ENCODE measurements at regions not wholly inside any gene's neighbourhood (a gene's known extent, or its start where the extent isn't known, plus 50 kb on each side); places are given as distances from the start of the nearest gene placed in this dataset.

DNA sequence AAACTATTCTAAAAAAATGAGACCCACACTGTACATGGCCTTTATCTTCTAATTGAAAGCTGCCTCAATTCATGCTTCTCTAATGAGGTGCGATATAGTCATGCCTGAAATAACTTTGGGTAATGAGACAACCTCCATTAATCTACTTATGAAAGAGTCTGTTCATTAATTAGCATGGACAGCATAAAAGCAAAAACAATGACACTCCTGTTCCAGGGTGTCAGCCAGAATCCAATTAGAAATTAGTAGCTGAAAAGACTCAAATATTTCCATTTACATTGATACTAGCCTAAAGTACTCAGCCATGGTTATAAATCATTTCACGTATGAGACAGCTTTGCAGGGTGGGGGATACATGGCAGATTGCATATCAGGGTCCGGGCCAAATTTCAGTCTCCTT, 288.7 kb downstream of the AKAIN1 start:
- TF ChIP-seq POLR2A (IDR thresholded peaks at IDR 0.05): no peak
- TF ChIP-seq POLR2AphosphoS5 (IDR thresholded peaks at IDR 0.05): no peak
- TF ChIP-seq, protein P1, sequence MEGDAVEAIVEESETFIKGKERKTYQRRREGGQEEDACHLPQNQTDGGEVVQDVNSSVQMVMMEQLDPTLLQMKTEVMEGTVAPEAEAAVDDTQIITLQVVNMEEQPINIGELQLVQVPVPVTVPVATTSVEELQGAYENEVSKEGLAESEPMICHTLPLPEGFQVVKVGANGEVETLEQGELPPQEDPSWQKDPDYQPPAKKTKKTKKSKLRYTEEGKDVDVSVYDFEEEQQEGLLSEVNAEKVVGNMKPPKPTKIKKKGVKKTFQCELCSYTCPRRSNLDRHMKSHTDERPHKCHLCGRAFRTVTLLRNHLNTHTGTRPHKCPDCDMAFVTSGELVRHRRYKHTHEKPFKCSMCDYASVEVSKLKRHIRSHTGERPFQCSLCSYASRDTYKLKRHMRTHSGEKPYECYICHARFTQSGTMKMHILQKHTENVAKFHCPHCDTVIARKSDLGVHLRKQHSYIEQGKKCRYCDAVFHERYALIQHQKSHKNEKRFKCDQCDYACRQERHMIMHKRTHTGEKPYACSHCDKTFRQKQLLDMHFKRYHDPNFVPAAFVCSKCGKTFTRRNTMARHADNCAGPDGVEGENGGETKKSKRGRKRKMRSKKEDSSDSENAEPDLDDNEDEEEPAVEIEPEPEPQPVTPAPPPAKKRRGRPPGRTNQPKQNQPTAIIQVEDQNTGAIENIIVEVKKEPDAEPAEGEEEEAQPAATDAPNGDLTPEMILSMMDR (IDR thresholded peaks at IDR 0.05): no peak
- no peak for TF ChIP-seq EP300 (IDR thresholded peaks at IDR 0.05)
- Histone ChIP-seq H3K27me3 (no peaks in the 10 kb centered on the region), H3K9me3 (no peaks in the 10 kb centered on the region), H3K4me3 (no peak overlapping the region), H3K36me3 (no peaks in the 10 kb centered on the region), H3K4me1 (no peaks in the 10 kb centered on the region), H3K27ac (no peak overlapping the region)
- no peak for ATAC-seq
- 14 to 42% methylated on average over 3 of the region's 3 CpGs for WGBS, 2 donors (ENCODE audit: low coverage in 1 of 2)

GRCh38 chr18:4906856-4907255, 290.2 kb downstream of the AKAIN1 start:
- no peak for ATAC-seq
- H3K4me1 ChIP-seq: no peaks in the 10 kb centered on the region
- H3K27ac ChIP-seq: no peak overlapping the region
- H3K27me3 ChIP-seq: no peaks in the 10 kb centered on the region
- H3K9me3 ChIP-seq: no peaks in the 10 kb centered on the region
- H3K4me3 ChIP-seq: no peak overlapping the region
- 36 to 67% methylated on average over 2 to 3 of the region's 3 CpGs for WGBS, 2 donors (ENCODE audit: low coverage in 1 of 2)
- no peaks in the 10 kb centered on the region for H3K36me3 ChIP-seq
- TF ChIP-seq POLR2A (IDR thresholded peaks at IDR 0.05): no peak
- TF ChIP-seq POLR2AphosphoS5 (IDR thresholded peaks at IDR 0.05): no peak
- TF ChIP-seq, protein P1 (IDR thresholded peaks at IDR 0.05): no peak
- no peak for TF ChIP-seq EP300 (IDR thresholded peaks at IDR 0.05)

- ATAC-seq: no peak
- TF ChIP-seq POLR2A (IDR thresholded peaks at IDR 0.05) (no peak), EP300 (IDR thresholded peaks at IDR 0.05) (no peak)
- TF ChIP-seq, protein P1 (IDR thresholded peaks at IDR 0.05): no peak
Observed at GRCh38 chr18:4888251-4889040, 308.6 kb downstream of the AKAIN1 start.

GRCh38 chr18:4878480-4878879, 318.6 kb downstream of the AKAIN1 start:
- peaks cover 0 to 3% (median 0%) of the 10 kb centered on the region in 3 donors for H3K9me3 ChIP-seq
- no peaks in the 10 kb centered on the region for H3K4me1 ChIP-seq
- no peak for ATAC-seq
- H3K36me3 ChIP-seq: no peaks in the 10 kb centered on the region
- H3K27me3 ChIP-seq: no peaks in the 10 kb centered on the region
- WGBS, 2 donors (ENCODE audit: low coverage in 1 of 2): 61 to 80% methylated on average over 4 of the region's 4 CpGs
- TF ChIP-seq POLR2AphosphoS5 (IDR thresholded peaks at IDR 0.05): no peak
- TF ChIP-seq, protein P1 (IDR thresholded peaks at IDR 0.05): no peak
- TF ChIP-seq EP300 (IDR thresholded peaks at IDR 0.05): no peak
- H3K4me3 ChIP-seq: no peak overlapping the region
- no peak overlapping the region for H3K27ac ChIP-seq

More at GRCh38 chr18:4888251-4889040, 308.6 kb downstream of the AKAIN1 start:
- WGBS, 2 donors (ENCODE audit: low coverage in 1 of 2): 18 to 25% methylated on average over 6 of the region's 6 CpGs
- no peak overlapping the region for H3K4me3 ChIP-seq
- no peak overlapping the region for H3K27ac ChIP-seq
- H3K4me1 ChIP-seq: no peaks in the 10 kb centered on the region
- H3K9me3 ChIP-seq: peaks cover 0 to 36% (median 0%) of the 10 kb centered on the region in 3 donors
- H3K27me3 ChIP-seq: no peaks in the 10 kb centered on the region
- no peaks in the 10 kb centered on the region for H3K36me3 ChIP-seq

- Histone ChIP-seq H3K27me3 (no peaks in the 10 kb centered on the region), H3K36me3 (no peaks in the 10 kb centered on the region), H3K27ac (no peak overlapping the region), H3K4me3 (no peak overlapping the region), H3K4me1 (no peaks in the 10 kb centered on the region), H3K9me3 (peaks cover 0 to 17% (median 0%) of the 10 kb centered on the region in 3 donors)
- ATAC-seq: no peak
- TF ChIP-seq EP300 (IDR thresholded peaks at IDR 0.05) (no peak), POLR2A (IDR thresholded peaks at IDR 0.05) (no peak), POLR2AphosphoS5 (IDR thresholded peaks at IDR 0.05) (no peak)
- TF ChIP-seq, protein P1 (IDR thresholded peaks at IDR 0.05): no peak
Observed at GRCh38 chr18:4871197-4871596, 325.9 kb downstream of the AKAIN1 start.
